Activated CD4-positive, alpha-beta T cell treated with anti-CD3 and anti-CD28 coated beads for 48 hours (primary cell): ENCODE measurements at regions not wholly inside any gene's neighbourhood (a gene's known extent, or its start where the extent isn't known, plus 50 kb on each side); places are given as distances from the start of the nearest gene placed in this dataset.
"Not testable (repeated sequence)": the region's sequence is repeated elsewhere in the genome, so short reads cannot be mapped to it uniquely, and the experiment has no call there.

ENCODE experiments used
- DNase-seq: peaks from one replicate; pipeline ENCODE4 v3.0.0-alpha.2; 2020

GRCh38 chr1:25020851-25021590, 90.9 kb upstream of the RUNX3 start:
- DNase-seq, result no peak

DNA sequence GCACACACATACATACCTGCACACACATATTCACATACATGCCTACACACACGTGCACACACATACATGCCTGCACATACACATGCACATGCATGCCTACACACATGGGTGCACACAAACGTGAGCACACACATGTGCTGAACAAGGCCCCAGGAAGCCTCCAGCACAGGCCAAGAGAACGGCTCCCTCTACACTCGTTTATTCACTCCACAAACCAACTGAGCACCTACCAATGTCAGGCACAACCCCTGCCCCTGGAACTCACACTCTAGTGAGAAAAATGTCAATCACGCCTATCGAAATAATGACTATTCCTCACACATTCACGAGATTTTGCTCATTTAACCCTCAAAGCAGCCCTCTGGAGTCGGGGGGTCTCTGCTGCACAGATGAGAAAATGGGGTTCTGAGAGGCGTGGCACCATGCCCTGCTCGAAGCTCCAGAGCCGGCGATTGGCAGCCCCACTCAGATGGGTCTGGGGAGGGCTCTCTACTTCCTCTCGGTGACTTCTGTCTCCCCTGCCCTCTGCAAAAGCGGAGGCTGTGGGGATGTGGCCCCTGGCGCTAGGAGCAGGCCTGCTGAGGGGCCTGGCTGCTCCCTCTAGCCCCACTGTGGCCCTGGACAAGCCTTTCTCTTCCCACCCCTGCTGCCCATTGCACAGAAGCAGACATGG, 90.2 kb upstream of the RUNX3 start:
- DNase-seq, result no peak

GRCh38 chr1:25019337-25020172, 89.5 kb upstream of the RUNX3 start:
- DNase-seq, result no peak

- no peak for DNase-seq
These were observed 88.9 kb upstream of the RUNX3 start for GRCh38 chr1:25018943-25019336.

DNA sequence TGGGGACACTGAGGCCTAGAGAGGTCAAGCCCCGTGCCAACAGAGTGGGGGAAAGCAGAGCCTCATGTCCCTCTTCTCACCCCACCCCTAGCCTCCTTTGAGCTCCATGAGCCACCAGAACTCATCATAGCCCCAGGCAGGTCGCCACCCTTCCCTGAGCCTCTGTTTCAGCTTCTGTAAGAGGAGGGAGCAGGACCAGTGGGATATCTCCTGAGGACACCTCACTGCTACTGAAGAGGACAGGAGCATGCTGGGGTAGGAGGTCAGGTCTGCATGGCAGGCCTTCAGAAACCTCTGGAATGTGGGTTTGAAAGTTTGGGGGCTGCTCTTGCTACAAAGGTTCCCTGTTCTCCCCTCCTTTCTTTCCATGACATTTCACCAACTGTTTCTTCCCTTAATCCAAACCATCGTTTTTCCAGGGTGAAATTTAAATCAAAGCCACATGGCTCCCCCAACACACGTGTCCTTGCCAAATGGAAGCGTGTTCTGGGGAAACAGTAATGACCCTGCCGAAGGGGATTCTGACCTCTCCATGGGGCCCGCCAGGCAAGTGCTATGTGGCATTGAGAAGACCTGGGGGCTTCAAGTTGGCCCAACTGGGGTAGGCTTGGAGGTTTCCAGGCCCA, 88.1 kb upstream of the RUNX3 start:
- DNase-seq, result no peak

GRCh38 chr1:25017436-25018109, 87.5 kb upstream of the RUNX3 start:
- no peak for DNase-seq

DNA sequence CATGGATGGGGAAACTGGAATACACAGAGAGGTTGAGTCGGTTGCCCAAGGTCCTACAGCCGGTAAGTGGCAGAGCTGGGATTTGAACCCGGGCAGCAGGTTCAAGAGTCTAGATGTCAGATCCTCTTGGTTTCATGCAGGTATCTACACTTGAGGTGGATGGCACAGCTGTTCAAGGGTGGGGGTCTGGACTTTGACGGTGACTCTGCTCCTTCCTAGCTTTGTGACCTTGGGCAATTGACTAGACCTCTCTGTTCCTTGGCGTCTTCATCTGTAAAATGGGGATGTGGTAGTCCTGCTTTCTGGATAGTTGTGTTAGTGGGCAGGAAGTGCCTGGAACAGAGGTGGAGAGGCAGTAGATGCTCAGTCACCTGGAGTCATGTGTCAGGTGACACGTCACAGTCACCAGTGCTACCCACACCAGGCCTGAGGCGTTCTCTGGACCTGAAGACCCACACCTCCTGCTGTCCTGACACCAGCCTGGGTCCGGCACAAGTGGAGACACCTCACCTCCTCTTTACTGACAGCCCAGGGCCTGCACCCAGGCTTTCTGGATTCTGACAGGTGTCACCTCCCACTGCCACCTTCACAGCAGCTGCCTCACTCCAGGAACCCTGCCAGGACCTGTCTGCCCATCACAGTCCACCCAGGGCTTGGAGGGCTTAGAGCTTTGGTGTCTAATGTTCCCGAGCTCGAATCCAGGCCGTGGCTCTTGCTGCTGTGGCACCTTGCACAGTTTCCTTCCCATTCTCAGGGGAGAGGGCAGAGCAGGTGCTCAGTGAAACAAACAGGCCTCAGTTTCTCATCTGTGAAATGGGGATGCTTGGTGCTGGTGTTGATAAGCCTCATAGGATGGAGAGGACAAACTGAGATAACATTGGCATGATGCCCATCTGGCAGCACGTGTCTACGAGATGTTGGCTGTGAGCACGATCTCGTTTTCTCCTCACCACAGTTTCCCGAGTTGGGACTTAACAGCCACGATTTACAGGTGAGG, 83.2 kb upstream of the RUNX3 start:
- DNase-seq, result no peak

DNA sequence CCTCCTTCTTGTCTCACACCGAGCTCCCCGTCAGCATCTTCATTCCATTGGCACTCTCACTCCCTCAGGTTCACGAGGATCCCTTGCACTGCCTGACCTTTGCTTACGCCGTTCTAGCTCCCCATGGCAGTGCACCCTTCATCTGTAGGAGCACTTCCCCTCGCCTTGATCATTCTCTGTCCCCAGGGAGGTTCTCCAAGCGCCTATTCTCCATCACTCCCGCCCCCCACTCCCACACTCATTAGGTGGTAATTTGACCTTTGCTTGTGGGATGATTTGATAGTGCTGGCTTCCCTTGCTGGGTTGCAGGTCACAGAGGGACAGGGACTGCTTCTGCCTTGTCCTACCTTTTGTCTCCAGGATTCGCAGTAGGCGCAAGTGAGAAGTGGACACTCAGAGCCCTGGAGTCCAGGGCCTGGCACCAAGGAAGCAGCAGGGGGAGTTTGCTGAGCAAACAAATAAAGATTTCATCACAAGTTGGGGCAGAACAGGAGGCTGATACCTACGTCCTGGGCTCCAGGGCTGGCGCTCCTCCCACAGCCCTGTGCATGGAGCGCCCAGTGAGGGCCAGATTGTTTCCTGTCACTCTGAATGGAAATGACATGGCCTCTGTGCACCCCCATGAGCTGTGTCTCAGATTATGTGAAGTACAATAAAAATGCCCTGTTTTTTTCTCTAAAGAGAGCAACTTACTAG, 82.0 kb upstream of the RUNX3 start:
- no peak for DNase-seq

DNA sequence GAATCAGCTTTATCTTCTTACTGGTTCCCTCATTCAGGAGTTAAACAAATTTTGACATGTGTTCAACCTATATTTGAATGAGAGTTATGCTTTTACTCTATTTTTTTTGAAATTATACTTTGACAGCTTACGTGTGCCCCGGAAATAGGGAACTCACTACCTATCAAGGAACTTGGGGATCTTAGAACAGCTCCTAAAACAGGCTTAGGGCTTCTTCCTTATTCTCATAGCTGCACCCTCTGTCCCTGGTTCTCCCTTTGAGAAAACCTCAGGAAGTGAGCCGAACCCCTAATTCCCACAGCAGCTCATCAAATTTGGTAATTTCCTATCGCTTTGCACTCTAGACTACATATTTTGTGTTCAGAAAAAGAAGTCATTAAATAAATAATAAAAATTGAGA, 81.2 kb upstream of the RUNX3 start:
- no peak for DNase-seq

GRCh38 chr1:25009671-25010262, 79.7 kb upstream of the RUNX3 start:
- DNase-seq, result peak; percentile 69

DNA sequence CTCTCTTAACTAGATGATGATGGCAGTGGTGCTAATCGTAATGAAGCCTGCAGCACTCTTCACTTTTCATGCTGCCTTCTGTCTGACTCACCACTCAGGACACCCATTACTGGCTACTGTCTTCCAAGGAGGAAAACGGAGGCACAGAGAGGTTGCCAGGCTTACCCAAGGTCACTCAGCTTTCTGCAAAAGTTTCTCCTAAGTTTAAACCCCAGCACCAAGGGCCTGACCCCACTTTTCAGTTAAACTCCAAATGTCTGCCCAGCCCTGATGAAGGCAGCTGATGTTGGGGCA, 78.1 kb upstream of the RUNX3 start:
- DNase-seq, result no peak

DNA sequence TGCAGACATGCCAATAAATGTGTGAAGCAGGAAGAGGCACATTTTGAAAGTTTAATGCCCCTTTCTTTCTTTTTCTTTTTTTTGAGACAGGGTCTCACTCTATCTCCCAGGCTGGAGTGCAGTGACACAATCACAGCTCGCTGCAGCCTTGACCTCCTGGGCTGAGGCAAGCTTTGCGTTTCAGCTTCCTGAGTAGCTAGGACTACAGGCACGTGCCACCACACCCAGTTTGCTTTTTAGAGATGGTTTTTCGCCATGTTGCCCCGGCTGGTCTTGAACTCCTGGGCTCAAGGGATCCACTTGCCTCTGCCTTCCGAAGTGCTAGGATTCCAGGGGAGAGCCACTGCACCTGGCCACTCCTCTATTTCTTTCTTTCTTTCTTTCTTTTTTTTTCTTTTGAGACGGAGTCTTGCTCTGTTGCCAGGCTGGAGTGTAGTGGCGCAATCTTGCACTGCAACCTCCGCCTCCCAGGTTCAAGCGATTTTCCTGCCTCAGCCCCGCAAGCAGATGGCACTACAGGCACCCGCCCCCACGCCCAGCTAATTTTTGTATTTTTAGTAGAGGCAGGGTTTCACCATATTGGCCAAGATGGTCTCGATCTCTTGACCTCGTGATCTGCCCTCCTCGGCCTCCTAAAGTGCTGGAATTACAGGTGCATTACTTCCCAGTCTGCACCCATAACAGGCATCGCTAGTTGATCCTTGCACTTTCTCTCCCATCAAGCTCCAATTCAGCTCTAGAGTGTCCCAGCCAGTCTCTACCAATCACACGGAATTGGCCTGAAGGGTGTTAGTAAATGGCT, 77.5 kb upstream of the RUNX3 start:
- DNase-seq, result not testable (repeated sequence)

DNA sequence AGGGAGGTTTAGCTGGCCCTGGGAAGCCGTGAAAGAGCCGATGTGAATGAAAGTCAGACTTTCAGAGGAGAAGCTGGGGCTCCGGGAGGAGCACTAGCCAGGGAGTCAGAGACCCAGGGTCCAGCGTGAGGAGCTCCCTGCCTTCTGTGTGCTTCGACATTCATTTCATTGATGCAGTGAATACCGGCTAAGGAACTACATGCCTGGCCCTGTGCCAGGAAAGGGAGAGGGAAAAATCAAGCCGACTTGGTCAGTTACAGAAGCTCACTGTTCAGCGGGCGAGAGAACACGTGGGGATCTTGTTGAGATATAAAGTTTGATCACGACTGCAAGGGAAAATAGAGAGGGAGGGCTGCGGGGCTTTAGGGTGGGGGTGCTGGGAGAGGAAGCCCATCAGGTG, 76.7 kb upstream of the RUNX3 start:
- DNase-seq, result no peak

DNA sequence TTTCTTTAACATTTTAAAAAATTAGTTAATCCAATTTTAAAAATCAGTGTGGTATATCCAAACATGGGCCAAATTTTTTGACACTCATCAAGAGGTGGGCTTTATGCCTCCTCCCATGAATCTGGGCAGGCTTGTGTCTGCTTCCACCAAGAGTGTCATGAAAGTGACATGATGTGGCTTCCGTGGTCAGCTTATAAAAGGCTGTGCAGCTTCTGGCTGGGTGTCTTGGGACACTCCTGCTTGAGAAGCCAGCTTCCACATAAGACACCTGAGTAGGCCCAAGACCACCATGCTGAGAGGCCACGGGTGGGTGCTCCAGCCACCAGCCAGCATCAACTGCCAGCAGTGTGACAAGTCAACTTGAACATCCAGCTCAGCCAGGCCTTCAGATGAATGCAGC, 74.3 kb upstream of the RUNX3 start:
- DNase-seq, result no peak

- DNase-seq, result peak; percentile 59
These were observed 73.5 kb upstream of the RUNX3 start for GRCh38 chr1:25003457-25004190.

DNA sequence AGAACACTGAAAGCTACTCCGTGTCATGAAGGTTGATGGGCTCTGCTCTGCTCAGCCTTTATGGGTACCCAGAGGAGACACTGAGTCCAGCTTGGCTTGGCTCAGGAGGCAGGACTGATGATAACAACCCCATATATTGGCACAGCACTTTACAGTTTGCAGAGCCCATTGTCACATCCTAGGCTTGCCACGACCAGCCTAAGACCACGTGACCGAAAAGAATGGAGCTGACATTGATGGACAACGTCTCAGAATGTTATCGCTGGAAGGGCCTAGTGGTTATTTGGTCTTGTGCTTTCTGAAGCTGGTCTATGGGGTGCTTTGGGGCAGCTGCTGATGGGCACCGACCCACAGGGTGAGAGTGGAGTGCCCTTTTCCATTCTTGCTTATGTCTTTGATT, 72.9 kb upstream of the RUNX3 start:
- no peak for DNase-seq

DNA sequence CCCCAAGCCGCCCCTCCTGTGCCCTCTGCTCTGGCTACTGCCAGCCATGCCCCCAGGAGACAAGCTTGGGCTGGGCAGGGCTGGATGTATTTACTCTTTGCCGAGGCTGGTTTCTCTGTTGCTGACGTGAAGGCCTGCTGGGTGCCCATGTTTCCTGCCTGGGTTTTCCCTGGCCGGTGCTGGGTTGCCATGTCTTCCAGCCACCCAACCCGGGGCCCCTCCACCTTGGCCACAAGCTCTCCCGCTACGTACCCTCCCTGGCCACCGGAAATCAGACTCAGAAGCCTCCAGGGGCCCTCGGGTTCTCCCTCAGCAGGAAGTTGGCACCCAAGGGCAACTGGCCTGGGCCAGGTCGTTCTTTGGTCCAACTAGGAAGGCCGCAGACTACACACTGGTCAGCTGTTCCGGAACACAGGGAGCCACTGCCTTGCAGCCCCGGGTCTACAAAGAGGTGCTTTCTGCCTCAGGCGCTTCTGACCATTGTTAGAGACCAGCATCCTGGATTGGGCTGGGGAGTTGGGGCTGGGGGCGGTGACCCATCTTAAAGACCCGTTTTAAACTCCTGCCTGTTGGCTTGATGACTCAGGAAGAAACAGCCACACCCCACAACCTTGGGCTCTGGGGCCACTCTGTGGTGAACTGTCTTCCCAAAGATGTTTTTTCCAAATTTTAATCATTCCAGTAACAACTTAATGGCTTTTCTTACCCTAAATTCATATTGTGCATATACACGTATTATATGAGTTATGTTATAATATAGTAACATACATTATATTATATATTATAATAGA, 71.2 kb upstream of the RUNX3 start:
- no peak for DNase-seq

DNA sequence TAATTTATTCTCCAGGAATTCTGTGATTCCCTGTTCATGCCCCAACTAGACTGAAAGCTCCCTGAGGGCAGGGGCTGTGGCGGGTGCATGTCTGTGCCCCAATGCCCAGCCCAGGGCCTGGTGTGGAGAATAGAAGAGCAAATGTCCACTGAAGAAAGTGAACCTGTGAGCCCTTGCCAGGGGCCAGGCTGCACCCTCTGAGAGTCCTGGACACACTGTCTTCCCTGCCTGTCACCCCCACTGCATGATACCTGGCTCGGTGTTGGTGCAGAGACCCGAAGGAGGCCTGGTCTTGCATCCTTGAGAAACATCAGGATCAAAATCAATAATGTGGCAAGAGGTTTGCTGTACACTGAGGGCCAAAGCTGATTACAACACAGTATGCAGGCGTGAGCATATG, 69.8 kb upstream of the RUNX3 start:
- no peak for DNase-seq
